HFF-Myc (cell line): ENCODE measurements at regions not wholly inside any gene's neighbourhood (a gene's known extent, or its start where the extent isn't known, plus 50 kb on each side); places are given as distances from the start of the nearest gene placed in this dataset.

Source experiments
- DNase-seq: peaks from one replicate; pipeline ENCODE4 v3.0.0-alpha.2; 2011; ENCODE audit warnings: low read depth; ENCODE audit errors: extremely low read depth
- H3K4me3 ChIP-seq: replicated peaks from 2 replicates; pipeline ENCODE4 v1.5.1; 2011; ENCODE audit warnings: low read depth, mild to moderate bottlenecking, control low read depth, low read length
- CTCF ChIP-seq: IDR thresholded peaks from 2 replicates; pipeline ENCODE4 v1.5.1; 2012; ENCODE audit warnings: mild to moderate bottlenecking, low read depth, low read length, control low read depth; ENCODE audit errors: missing control alignments

DNA sequence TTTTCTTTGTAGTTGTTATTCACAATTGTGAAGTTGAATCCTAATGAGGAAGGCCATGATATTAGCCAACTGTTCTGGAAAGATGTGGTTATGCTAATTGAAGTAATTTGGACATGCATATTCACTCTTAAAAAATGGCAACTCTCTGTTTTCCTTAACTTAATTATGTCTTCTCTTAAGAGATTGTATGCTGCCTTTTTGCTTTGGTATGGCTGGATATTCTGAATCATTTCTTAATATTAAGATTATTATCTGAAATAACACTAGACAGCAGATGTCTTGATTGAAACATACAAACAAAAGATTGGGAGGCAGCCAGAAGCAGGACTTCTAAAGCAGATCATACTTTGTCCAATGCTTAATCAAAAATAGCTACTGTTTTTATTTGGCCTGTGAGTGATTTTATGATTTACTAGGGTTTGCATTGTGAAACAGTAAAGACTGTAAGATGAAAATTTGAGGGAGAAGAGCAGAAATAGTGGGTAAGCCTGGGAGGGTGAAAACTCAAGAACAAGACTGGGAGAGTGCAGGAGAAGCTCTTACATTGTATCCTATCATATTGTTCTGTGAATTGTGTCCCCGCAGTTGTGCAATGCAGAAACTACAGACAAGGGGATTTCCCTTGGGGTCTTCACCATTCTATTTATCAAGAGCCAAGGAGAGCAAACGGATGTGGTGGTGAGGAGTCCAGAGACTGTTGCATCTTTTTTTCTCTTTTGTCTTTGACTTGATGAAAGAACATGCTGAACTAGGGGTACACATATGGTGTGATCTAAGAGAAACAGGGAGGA is 554.8 kb downstream of the TUSC7 start:
- DNase-seq = no peak
- no peak overlapping the region for H3K4me3 ChIP-seq
- TF ChIP-seq CTCF = no peak

DNA sequence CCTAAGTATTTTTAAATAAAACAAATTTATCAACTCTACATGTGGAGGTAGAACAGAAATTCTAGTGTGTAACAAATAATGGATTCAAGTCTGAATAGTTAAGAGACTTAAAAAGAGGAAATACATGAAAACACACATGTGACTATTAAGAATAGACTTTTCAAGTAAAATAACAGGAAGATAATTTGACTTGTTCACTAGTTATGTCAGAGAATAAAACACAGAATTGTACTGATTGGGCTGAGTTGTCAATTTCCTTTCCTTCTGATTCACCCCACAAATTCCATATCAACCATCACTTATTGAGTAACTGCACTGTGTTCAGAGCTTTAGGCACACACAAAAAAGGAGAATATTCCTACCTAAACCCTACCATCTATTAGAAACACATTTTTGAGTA is 557.2 kb downstream of the TUSC7 start:
- TF ChIP-seq CTCF = no peak
- no peak for DNase-seq
- H3K4me3 ChIP-seq = no peak overlapping the region

DNA sequence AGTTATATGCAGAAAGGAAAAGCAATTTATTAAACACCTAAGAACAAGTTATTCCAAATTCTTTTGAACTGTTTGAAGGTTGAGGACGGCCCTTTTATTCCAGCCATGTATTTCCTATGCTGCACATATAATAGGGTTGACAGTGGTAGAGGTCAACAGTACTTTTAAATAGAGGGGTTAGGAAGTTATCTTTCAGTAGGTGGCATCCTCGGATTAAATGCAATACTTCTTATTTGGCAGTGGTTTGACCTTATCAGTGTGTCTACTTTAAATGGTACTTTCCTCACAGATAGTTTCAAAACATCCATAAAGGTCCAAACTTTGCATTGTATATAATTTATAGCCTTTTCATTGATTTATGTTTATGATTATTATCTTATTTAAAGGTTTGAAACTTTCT is 558.7 kb downstream of the TUSC7 start:
- H3K4me3 ChIP-seq = no peak overlapping the region
- no peak for TF ChIP-seq CTCF
- no peak for DNase-seq

DNA sequence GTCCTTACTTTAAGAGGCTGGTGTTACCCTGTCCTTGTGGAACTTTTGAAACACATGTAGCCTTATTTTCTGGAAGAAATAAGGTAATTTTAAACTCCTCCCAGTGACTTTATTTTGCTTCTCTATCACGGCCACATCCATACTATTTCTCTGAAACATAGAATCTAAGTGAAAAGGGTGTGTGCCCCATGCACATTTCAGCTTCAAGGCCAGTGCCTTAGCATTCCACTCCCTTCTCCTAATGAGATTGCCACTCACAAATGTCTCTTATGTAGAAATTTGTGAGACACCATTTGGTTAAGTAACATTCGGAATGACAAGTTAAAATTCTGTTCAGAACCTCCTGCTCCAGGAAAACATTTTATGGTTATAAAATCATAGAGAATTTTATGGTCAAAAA is 562.7 kb downstream of the TUSC7 start:
- no peak for DNase-seq
- no peak overlapping the region for H3K4me3 ChIP-seq
- TF ChIP-seq CTCF = no peak

DNA sequence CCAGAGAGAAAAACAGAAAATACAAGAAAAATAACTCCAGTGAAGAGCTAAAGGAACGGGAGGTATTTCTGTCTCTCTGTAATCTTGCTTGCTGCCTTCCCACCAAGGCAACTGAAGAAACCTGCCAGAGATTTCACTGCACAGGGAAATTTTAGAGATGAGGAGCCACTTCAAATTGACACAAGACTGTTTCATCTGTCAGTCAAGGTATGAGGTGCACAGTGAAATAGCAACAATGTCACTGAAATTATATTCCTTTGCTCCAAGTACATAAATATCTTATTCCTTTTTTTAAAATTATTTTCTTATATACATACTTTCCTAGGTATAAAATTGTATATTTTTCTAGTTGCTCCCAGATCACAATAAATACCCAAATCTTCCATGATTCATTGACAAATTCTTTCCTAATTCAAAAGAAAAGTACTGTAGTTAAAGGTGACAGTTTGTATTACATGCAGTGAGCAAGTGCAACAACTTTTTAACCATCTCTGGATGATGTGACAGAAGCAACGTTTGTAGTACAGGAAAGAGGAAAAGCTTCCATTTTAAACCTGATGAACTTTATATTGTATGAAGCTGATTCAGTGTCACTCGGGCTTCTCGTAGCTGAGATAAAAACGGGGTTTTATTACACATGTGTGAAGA is 563.4 kb downstream of the TUSC7 start:
- no peak for DNase-seq
- H3K4me3 ChIP-seq = no peak overlapping the region
- TF ChIP-seq CTCF = no peak

DNA sequence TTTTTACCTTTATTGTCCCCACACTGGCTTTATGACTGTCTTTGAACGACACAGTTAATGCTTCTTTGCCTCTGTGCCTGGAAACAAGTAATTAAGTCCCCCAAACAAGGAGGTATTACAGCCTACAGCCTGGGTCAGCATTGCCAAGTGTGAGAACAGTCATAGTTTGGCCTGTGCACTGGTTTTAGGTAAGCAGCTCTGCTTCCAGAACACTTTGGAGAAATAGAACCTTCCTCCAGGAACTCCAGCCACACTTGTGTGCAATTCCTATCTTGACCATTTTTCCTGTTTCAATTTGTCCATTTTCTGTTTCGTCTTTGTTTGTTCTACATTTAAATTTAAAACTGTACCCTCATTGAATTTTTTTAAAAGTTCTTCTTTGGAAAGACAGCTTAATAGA is 568.2 kb downstream of the TUSC7 start:
- no peak overlapping the region for H3K4me3 ChIP-seq
- no peak for TF ChIP-seq CTCF
- DNase-seq = no peak
